DMS153 treated with DMSO at 0.1 percent for 48 hours (cell line): ENCODE measurements at regions not wholly inside any gene's neighbourhood (a gene's known extent, or its start where the extent isn't known, plus 50 kb on each side); places are given as distances from the start of the nearest gene placed in this dataset.

ENCODE experiments used
- DNase-seq: peaks from one replicate; lab custom pipeline; 2025; ENCODE audit not compliant: unreplicated experiment; lab: John Stamatoyannopoulos, UW

DNA sequence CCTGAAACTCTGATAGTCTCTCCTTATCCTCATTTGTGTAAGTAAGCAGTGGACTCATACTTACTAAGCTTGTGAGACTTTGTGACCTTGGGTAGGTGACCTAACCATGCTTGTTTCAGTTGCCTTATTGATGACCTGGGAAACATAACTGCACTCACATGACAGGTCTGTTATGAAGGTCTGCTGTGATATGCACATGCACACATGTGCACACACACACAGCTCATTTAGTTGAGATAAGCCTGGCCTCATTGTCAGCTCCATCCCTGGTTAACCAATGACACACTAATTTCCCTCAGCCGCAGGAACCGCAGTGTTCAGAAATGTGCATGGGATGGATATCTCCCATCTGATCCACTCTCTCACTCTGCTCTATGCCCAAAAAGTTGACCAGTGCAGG, 177.2 kb downstream of the GPAM start:
- DNase-seq: no peak

DNA sequence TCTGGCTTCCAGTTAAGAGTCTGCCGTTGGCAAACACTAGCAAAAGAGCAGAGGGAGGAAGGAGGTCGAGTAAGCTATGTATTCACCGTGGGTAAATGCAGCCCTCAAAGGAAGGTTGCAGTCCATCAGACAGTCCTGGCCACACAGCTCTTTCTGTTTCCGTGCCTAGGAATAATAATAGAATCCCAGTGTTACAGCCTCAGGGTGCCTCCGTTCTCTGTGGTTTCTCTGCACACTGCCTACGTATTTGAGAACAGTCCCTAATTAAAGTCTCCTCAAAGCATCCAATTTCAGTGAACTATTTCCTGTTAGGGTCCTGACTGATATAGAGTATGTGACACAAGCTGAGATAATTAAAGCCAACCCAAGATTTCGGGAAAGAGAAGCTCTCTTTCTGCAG, 176.7 kb downstream of the GPAM start:
- no peak for DNase-seq

DNA sequence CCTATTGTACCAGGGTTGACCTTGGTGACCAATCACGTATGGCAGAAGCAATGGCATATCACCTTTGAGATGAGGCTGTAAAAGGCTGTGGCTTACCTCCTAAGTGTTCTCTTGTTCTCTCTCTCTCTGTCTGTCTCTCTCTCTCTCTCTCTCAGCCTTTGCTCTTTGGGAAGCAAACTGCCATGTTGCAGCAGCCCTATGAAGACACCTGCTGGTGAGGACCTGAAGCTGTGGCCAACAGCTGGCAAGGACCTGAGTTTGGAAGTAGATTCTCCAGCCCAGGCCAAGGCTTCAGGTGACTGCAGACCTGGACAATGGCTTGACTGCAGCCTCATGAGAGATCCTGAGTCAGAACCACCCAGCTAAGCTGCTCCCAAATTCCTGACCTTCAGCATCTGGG, 161.4 kb downstream of the GPAM start:
- DNase-seq: no peak

DNA sequence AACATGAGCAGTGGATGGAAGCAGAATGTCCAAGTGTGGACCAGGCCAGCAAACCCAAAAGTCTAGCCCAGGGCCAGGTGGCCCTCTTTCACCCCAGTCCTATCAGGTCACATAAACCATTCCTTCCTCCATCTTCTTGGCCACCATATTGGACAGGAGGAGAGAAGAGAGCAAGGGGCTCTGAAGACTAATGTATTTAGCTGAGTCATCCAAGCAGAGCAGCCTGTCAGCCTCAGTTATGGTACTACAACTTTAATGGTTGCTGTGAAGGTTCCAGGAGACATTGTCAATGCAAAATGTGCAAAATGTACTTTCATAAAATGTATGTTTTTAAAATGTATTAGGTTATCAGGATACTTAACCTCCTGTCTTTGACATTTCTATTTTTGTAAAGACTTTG, 159.5 kb downstream of the GPAM start:
- DNase-seq: no peak

DNA sequence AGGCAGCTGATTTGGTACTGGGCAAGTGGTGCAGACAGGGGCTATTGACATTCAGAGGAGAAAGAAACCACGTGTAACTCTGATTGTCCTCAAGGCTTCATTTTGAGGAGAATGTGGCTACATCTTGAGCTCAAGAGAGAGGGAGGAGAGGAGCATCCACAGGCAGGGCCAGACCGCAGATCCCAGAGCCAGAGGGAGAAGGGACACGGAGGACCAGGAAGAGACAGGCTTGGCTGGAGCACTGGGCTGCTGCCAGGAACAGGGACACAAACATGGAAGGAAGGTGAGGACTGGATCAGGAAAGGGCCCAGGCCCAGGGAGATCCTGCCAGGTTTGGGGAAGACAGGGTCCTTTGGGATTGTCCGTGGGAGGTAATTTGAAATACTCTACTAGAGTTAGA, 158.3 kb downstream of the GPAM start:
- DNase-seq: no peak

DNA sequence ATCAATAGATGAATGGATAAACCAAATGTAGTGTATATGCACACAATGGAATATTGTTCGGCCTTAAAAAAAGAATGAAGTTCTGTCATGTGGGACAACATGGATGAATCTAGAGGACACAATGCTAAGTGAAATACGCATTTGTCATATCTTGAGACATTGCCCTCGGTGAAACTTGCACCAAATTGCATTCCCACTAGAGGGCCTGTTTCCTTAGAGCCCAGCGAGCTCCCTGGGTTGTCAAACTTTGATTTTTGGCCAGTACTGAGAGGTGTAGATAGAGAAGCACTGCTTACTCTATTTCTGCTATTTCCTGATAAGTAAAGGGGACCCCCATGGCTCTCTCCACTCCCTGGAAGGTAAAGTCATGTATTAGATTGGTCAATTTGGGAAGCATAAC, 157.1 kb downstream of the GPAM start:
- no peak for DNase-seq

DNA sequence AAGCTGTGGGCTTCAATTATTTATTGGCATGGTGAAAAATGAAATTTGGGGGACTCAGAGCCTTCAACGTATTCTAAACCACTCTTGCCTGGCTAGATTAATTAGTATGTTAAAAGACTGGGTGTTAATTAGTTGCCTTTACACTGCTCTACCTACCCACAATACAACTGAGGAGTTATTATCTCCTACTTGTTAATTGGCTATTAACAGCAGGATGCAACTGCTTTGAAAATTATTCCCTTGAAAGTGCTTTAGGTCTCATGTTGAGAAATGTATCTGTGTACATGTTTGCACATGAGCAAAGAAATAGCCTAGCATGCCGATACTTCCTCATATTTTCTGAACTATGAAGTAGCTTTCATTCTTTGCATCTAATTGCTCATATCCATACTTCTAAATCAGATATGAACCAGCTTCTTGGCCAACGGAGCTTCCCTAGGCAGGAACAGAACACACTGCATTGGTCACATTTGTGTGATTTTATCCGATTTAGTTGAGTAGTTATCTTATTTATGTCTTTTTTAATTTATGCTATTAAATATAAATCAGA, 155.8 kb downstream of the GPAM start:
- DNase-seq: no peak

DNA sequence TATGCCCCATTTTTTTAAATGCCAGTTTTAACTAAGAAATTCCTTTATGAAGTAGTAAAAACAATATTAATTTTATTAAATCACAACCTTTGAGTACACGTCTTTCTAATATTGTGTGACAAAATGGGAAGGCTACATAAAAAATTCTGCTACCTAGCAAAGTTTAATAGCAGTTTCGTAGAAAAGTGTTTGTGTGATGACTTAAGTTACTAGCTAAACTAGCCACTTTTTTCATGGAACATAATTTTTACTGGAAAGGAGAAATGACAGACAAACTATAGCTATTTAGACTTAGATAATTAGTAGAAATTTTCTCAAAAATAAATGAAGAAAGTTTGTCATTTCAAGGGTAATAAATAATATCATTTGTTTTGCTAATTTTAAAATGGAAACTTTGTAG, 153.1 kb downstream of the GPAM start:
- DNase-seq: no peak

DNA sequence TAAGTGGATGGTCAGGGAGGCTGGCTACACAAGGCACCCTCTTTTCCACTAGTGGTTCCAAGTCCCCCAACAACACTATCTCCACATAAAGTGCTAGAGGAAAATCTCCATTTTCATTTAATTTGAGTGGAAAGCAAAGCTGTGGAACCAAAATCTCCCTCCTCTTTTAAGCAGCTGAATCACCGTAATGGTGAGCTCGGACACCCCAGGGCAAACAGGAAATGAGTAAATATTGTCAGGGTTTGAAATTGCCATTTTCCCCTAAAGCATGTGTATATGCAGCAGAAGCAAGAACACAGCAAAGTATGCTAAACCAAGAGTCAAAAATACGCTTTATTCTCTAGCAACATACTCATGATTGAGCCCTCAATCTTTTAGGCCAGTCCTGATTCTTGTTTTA, 143.7 kb downstream of the GPAM start:
- DNase-seq: no peak

DNA sequence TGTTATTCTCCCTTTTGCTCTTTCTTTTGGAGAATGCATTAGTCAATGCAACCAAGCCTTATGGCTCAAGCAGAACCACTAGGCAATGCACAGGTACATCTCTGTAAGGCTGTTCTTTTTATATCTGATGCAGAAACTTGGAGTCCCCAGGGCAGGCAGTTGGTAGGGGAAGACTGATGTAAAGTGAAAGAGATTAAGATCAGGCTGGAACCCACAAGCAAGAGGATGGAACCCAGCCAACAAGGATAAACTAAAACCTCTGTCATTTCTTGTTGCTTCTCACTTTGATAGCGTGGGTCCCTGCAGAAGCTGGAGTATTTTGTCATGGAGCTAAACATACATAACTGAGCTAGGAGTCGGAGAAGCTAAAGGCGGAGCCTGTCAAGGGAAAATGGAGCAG, 142.9 kb downstream of the GPAM start:
- no peak for DNase-seq

DNA sequence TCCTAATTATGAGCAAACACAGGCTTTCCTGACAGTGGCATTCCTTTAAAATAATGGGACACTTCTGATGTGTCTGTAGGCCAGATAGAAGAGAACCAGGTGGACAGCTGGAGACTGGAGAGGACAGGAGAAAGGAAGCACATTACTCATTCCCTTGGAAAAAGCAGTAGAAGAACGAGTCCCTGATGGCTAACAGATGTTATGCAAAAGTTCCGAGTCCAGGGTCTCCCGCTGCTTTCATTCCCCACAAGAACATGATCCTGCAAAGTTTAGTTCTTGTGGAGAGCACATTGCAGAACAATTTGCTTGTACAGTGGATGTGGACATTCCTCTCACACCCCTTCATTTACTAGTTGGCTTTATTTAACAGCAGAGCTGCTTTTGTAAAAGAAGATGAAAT, 137.6 kb downstream of the GPAM start:
- DNase-seq: no peak

DNA sequence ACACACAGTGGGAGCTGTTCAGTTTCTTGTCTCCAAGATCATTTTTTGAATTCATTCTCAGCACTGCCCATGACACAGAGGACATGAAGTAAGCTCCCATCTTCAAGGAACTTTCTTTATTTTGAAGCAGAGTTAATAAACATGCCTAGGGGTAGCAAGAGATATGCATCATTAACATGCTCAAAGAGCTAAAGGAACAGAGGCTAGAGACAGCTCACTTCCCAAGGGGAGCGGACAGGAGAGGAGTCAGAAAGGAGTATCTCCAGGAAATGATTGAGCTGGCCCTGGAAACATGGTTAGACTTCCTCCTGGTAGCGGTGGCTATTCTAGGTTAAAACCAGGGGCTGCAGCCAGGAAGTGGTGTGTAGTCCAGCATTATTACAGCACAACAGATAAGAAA, 135.9 kb downstream of the GPAM start:
- no peak for DNase-seq

DNA sequence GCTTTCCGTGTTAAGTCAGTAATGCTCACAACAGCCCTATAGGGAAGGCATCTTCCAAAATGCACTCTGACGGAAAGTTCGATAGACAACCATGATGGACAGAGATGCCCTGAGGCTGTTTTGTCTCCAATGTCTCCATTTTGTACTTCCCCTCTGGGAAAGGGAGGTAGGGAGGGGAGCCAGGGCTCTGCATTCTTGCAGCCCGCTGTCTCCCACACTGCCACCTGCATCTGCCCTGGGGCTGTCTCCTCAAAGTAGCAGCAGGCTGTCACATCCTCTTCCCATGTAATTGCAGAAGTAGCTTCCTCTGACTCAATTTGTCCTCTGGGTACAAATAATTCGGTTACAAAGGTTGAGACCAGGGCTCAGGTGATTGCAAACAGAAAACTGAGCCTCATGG, 131.4 kb downstream of the GPAM start:
- DNase-seq: no peak

DNA sequence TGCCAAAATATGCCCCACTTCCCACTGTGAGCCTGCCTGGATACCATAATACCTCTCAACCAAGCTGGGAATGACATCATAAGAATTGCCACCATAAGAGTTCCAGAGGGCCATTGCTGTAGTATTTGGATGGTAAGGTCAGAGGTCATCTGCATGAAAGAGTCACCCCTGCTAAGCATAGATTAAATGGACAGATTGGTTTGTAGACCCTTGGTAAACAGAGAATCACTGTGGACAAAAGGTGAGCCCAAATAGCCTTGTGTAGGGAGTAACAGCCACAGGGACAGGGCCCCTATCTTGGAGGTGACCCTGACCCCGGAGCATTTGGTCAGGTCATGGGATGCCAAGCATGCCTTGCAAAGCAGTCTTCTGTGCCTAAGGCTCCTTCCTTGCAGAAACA, 129.7 kb downstream of the GPAM start:
- no peak for DNase-seq

DNA sequence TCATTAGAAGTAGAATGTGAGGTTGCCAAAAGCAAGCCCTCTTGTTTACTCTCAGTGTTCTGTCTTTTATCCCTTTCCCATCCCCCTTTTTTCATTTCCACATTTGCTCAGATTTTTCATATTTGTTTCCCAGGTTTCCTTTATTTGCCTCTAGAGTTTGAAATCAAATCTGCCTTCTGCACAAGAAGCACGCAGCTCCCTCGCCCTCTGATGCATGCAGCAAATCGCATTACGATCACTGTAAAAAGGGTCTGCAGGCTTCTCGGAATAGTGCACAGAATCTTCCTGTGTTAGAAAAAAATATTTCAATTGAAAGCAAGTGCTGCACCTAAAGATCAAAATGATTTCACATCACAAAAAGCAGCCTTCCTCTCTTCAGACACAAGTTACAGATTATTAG, 129.0 kb downstream of the GPAM start:
- DNase-seq: no peak

DNA sequence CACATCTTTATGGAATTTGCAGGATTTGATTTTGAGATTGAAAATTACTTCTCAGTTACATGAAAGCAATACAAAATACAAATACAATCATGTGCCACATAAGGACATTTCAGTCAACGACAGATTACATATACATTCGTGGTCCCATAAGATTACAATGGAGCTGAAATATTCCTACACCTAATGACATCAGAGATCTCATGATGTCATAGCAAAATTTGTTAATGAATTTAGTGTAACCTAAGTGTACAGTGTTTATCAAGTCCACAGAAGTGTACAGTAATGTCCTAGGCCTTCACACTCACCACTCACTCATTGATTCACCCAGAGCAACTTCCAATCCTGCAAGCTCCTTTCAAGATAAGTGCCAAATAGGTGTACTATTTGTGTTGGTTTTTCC, 126.5 kb downstream of the GPAM start:
- DNase-seq: no peak

DNA sequence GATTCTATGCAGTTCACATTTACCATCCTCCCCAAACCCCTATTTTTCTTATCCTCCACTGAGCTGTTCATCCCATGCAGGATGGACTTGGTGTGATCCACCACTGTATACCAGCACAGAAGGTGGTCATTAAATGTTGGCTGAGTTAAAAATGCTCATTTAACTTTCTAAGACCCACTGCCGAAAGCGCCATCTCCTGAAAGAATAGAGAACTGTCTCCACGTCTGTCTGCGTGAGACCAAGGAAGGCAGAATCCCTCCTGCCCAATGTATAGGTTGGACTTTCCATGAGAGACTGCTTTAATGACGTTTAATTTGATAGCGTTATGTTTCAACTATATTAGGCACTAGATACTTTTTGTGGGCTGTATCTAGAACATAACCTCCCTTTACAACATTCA, 124.3 kb downstream of the GPAM start:
- no peak for DNase-seq

DNA sequence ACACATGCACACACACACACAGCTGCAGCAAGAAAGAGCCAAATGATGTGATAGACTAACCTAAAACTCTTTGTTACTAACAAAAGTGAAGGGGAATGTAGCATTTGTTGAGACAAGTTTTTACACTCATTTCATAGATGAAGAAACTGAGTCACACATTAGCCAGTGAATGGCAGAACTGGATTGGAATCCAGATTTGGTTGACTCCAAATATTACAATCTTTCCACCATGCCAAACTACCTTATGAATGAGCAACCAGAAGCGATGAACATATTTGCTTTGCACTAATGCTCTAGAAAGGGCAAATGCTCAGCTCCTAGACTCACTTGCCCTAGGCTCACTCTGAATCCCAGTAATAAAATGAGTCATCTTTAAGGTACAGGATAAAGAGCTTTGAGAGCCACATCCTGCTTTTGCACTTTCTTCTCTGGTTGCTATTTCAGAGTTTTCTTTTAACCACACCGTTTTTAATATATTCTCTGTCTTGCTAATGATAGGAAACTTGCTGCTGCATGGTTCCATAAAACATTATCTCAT, 111.9 kb downstream of the GPAM start:
- no peak for DNase-seq

DNA sequence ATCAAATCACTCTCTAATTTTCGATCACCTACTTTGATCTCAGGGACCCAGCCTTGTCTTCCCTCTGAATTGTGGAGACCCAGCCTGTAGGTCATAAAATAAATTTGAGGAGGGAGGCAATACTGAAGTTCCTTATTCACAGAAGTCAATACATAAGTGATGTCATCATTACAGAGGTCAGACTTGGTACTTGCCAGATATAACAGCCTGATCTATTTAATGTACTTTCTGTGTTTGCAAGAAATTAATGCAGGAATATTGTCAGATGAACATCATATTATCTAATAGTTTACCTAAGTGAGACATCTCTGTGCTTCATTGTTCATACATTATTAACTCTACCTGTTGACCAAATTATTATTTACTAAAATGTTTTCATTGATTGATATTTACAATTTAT, 105.6 kb downstream of the GPAM start:
- no peak for DNase-seq

DNA sequence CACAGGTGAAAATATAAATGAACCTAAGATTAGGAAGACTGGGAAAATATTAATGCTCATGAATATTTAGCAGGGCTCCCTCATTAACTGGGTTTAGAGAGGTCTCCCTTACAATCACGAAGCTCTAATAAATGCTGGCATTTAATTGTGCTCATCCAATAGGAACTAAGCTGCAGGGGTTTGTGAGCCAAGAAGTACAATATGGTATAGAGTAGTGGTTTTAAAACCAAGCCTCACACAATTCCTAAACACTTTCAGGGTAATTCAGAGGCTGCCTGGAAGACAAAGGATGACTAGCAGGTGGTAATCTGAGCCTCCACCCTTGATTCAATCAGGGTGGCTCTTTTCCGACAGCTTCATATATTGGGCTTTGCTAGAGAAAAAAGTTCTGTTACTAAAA, 103.3 kb downstream of the GPAM start:
- DNase-seq: no peak

DNA sequence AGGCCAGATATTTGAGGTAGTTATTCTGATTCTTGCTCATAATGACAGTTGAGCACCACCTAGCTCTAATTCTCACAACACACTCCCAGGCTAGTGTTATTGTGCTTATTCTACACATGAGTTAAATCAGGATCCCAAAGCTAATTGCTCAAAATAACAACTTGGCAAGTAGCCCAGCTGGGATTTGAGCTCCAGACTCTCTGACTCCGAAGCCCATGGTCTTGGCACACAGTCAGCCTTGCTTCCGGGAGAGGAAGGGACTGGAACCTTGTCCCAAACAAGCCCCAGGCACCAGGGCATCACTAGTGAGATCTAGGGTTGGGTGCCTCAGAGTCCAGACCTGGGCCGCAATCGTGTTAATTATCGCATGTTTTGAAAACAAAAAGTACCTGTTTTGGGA, 101.4 kb downstream of the GPAM start:
- DNase-seq: peak; percentile 12

DNA sequence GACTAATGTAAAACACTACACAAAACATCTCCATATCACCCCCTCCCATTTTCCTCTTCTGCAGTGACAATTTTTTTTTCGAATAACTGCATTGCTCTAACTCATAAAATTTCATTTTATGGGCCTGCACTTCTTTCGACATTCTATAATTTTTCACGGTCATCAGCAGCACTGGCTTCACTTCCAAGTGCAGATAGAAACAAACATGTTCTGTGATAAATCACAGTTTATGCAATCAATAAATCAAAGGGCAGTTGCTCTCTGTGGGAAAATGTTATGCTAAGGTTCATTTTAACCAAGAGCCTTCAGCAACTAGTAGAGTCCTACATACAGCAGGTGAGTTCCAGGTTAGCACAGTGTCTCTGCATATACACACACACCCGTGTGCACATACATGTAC, 100.1 kb downstream of the GPAM start:
- DNase-seq: no peak

DNA sequence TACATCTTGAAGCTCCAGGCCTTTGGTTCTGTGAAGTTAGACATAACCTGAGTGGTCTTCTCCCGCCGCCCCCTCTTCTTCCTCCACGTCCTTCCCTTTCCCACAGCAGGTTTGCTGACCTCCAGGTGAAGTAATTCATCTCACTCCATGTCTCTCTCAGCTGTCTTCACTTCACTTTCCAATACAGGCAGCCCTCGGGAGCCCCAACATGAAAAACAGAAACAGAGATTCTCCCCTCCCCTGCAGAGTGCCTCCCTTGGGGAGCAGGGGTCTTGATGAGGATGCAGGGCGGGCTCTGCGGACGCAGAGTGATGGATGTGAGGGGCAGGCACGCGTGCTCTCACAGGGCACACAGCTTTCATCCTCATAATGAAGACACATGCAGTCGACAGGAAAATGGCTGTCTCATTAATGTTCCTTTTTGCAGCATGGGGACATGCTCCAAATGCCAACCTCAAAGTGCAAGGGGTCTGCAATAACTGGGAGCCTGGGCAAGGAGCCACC, 95.6 kb downstream of the GPAM start:
- DNase-seq: no peak

DNA sequence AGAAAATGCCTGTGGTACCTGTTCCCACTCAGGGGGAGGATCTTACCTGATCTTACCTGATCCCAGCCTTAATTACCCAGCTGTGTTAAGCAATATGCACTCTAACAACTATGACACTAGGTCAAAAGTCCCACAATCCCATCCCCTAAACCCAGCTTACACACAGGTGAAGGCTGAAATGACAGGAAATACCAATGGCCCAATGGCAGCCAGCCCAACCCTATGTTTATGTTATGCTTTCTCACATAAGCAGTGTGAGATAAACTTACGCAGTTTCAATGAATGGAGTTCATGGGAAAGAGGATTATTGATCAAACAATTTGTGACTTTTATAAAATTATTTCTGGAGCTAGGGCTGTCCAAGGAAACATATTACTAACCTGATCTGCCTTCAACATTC, 91.9 kb downstream of the GPAM start:
- DNase-seq: no peak
